Adrenal gland (tissue), 5 donors: ENCODE measurements at regions not wholly inside any gene's neighbourhood (a gene's known extent, or its start where the extent isn't known, plus 50 kb on each side); places are given as distances from the start of the nearest gene placed in this dataset.

Experiments used
- POLR2A ChIP-seq, 2 donors: fragments of 450-650 bp; IDR thresholded peaks; one replicate each; pipeline ENCODE4 v1.6.1; 2017; ENCODE audit warnings: antibody characterized with exemption in 2 of 2, mild to moderate bottlenecking in 2 of 2, moderate library complexity in 1 of 2
- TF ChIP-seq, protein P1 (sequence below), 6 experiments: fragments of 450-650 bp in 4 of 6; fragments of 200-600 bp in 2 of 6; sonication (generic) in 1 of 6; IDR thresholded peaks; 1 replicate in 5 of 6; 2 replicates in 1 of 6; pipeline versions ENCODE4 v1.5.1 to v1.8.0; 2016 to 2021; ENCODE audit warnings: antibody characterized with exemption in 6 of 6, mild to moderate bottlenecking in 2 of 6, moderate library complexity in 1 of 6
- donor health status: DM: no; HTN: no; CAD: no.

DNA sequence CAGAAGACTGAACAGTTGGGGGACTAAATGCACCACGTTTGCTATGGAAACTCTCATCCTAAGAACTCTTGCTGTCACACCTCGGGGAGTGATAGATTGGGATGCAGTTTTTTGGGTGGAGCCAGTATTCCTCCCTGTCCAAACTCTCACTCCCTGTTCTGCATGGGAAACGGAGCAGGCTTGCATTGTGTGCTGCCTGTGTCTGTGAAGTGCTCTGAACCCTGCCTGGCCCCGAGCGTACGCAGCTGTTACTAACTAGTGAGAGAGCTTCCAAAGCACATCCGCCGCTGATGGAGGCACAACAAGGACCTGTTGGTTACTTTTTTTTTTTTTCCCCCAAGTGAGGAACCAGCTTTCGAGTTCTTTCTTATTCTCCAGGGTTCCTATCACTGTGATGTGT, 195.5 kb downstream of the ANAPC1 start:
- TF ChIP-seq, protein P1, sequence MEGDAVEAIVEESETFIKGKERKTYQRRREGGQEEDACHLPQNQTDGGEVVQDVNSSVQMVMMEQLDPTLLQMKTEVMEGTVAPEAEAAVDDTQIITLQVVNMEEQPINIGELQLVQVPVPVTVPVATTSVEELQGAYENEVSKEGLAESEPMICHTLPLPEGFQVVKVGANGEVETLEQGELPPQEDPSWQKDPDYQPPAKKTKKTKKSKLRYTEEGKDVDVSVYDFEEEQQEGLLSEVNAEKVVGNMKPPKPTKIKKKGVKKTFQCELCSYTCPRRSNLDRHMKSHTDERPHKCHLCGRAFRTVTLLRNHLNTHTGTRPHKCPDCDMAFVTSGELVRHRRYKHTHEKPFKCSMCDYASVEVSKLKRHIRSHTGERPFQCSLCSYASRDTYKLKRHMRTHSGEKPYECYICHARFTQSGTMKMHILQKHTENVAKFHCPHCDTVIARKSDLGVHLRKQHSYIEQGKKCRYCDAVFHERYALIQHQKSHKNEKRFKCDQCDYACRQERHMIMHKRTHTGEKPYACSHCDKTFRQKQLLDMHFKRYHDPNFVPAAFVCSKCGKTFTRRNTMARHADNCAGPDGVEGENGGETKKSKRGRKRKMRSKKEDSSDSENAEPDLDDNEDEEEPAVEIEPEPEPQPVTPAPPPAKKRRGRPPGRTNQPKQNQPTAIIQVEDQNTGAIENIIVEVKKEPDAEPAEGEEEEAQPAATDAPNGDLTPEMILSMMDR (IDR thresholded peaks at IDR 0.05): no peak
- no peak for TF ChIP-seq POLR2A (IDR thresholded peaks at IDR 0.05)
